Peyer's patch (tissue), 4 donors: ENCODE measurements at regions not wholly inside any gene's neighbourhood (a gene's known extent, or its start where the extent isn't known, plus 50 kb on each side); places are given as distances from the start of the nearest gene placed in this dataset.

Source experiments
- POLR2A ChIP-seq, 2 donors: fragments of 450-650 bp; IDR thresholded peaks; one replicate each; pipeline ENCODE4 v1.5.1; 2017; ENCODE audit warnings: antibody characterized with exemption in 2 of 2, mild to moderate bottlenecking in 2 of 2, moderate library complexity in 2 of 2
- TF ChIP-seq, protein P1 (sequence below), 6 experiments: fragments of 450-650 bp in 4 of 6; fragments of 200-600 bp in 2 of 6; sonication (generic) in 1 of 6; IDR thresholded peaks; one replicate each; pipeline ENCODE4 v1.5.1; 2017 to 2019; ENCODE audit warnings: antibody characterized with exemption in 6 of 6, mild to moderate bottlenecking in 3 of 6, moderate library complexity in 1 of 6

DNA sequence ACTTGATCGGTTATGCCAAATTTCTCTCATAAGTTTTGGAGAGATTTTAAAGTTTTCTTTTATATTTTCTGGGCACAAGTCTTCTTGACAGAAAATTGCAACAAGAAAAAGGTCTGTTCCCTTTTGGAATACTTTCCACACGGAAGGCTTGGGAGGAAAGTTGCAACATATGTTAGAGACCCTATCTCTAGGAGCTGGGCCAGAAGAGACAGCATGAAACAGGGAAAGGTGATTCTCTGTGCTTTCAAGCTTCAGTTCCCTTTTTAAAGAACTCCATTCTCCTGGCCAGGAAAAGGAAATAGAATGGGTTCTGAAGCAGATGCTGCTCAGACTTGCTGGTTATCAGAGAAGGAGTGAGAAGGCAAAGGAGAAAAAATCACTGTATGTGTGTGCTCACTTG is 368.3 kb downstream of the SPATA31D1 start:
- no peak for TF ChIP-seq POLR2A (IDR thresholded peaks at IDR 0.05)
- TF ChIP-seq, protein P1, sequence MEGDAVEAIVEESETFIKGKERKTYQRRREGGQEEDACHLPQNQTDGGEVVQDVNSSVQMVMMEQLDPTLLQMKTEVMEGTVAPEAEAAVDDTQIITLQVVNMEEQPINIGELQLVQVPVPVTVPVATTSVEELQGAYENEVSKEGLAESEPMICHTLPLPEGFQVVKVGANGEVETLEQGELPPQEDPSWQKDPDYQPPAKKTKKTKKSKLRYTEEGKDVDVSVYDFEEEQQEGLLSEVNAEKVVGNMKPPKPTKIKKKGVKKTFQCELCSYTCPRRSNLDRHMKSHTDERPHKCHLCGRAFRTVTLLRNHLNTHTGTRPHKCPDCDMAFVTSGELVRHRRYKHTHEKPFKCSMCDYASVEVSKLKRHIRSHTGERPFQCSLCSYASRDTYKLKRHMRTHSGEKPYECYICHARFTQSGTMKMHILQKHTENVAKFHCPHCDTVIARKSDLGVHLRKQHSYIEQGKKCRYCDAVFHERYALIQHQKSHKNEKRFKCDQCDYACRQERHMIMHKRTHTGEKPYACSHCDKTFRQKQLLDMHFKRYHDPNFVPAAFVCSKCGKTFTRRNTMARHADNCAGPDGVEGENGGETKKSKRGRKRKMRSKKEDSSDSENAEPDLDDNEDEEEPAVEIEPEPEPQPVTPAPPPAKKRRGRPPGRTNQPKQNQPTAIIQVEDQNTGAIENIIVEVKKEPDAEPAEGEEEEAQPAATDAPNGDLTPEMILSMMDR (IDR thresholded peaks at IDR 0.05) = no peak
